ENCODE measurements at regions not wholly inside any gene's neighbourhood (a gene's known extent, or its start where the extent isn't known, plus 50 kb on each side); places are given as distances from the start of the nearest gene placed in this dataset.

DNA sequence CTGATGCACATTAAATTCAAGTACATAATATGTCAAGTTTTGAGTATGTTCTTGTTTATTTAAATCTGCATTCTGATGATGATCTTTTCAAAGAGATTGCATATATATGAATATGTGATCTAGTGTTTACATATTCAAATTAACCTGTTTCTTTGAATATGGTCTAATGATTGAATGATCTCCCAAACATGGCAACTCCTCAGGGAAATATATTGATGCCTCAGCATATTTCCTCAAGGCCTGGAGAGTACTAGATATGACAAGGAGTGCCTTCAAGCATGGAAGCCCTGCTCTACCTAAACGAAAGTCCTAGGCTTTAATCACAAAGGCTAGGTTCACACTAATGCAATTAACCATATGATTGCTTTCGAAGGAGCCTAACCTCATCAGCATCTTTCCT, 532.8 kb downstream of the ZIC1 start:
- H3K4me3 ChIP-seq (ENCODE audit: insufficient read depth, low read depth, low read length) = no peak overlapping the region
- no peak overlapping the region for H2AK9ac ChIP-seq (replicated peaks; ENCODE audit: low read depth, low read length, poor library complexity)
- peaks cover 11% of the 10 kb centered on the region for H3K4me1 ChIP-seq (ENCODE audit: control insufficient read depth, insufficient read depth, low read length)
- no peaks in the 10 kb centered on the region for H3K36me3 ChIP-seq (ENCODE audit: control insufficient read depth, insufficient read depth, low read length)
- H3K79me1 ChIP-seq (ENCODE audit: low read depth in 1 of 2, low read length in 2 of 2) = no peaks in the 10 kb centered on the region
- BruUV-seq (replicated peaks) = no TSS peak
- in situ Hi-C loops (cut with MboI; ENCODE audit: low sequenced_read_pairs) = loop anchor here (25.0 kb wide), 1 partner anchor 995 kb away; no protein-coding TSS in a partner anchor
- no peak overlapping the region for H3K27ac ChIP-seq (ENCODE audit: insufficient read depth, low read length)
- H4K5ac ChIP-seq (ENCODE audit: low read depth, low read length) = no peak overlapping the region
- ATAC-seq (ENCODE audit: low read depth) (no peak), DNase-seq (no peak)
- no peak overlapping the region for H4K8ac ChIP-seq (ENCODE audit: low read depth in 2 of 2, low read length in 2 of 2)
- no peak overlapping the region; the same call in 1 of the 2 replicates for H3K4ac ChIP-seq (ENCODE audit: low read depth, low read length)
- no peak overlapping the region for H3K9ac ChIP-seq (ENCODE audit: low read depth, low read length)
- no peak overlapping the region for H2BK15ac ChIP-seq (ENCODE audit: low read depth, low read length)
- peak overlapping the region; percentile 26 for H2BK5ac ChIP-seq (ENCODE audit: low read depth, low read length, poor library complexity, severe bottlenecking)
- no peak overlapping the region for H3K4me2 ChIP-seq (ENCODE audit: low read depth, low read length)
- intact Hi-C loops (cut with micrococcal nuclease) = no loop called here
- no peaks in the 10 kb centered on the region for H4K20me1 ChIP-seq (ENCODE audit: insufficient read depth, low read length)
- no peak for TF ChIP-seq CEBPB (IDR thresholded peaks at IDR 0.05; ENCODE audit: low read depth, low read length)
- TF ChIP-seq MAFK (IDR thresholded peaks at IDR 0.05; ENCODE audit: low read depth, low read length) = peak; percentile 87
- H4K91ac ChIP-seq (ENCODE audit: insufficient read depth, low read depth, low read length) = no peak overlapping the region
- no peak overlapping the region for H3K56ac ChIP-seq (ENCODE audit: extremely low read depth, insufficient read depth, low read length)
- ChIA-PET POLR2A (ENCODE audit: unreplicated experiment) (no interaction called here), CTCF (no interaction called here)
- H3K23ac ChIP-seq (ENCODE audit: low read depth, low read length) = 0 out of 2 replicates have a peak overlapping the region, but pooled peaks have one; percentile 54
- no peaks in the 10 kb centered on the region for H3K9me1 ChIP-seq (ENCODE audit: insufficient read depth, low read length)
- 0 out of 2 replicates have a peak overlapping the region, but pooled peaks have one; percentile 23 for H3K14ac ChIP-seq (replicated peaks; ENCODE audit: low read depth, low read length)
- no peaks in the 10 kb centered on the region for H3K9me3 ChIP-seq (ENCODE audit: control insufficient read depth, insufficient read depth, low read length)
- peak overlapping the region; percentile 40; the same call in 1 of the 2 replicates for H2BK120ac ChIP-seq (ENCODE audit: low read depth, low read length)
- WGBS, 2 experiments (ENCODE audit: extremely low coverage in 2 of 2, insufficient read length in 1 of 2) = no CpG with 5 or more reads among the region's 2 CpGs
- H3K27me3 ChIP-seq (ENCODE audit: control insufficient read depth, insufficient read depth, low read length) = no peaks in the 10 kb centered on the region
- no peak overlapping the region for H2BK20ac ChIP-seq (ENCODE audit: low read depth, low read length)
- dilution Hi-C loops (cut with HindIII; ENCODE audit: low sequenced_read_pairs, unreplicated experiment) = no loop called here
- H3K18ac ChIP-seq (ENCODE audit: low read depth, low read length) = no peak overlapping the region
- peak overlapping the region; percentile 3; the same call in 1 of the 2 replicates for H2AK5ac ChIP-seq (ENCODE audit: low read depth, low read length)
- H2AFZ ChIP-seq (replicated peaks; ENCODE audit: low read length, poor library complexity) = no peak overlapping the region

Data from IMR-90 (cell line).